H1 (cell line): ENCODE measurements at regions not wholly inside any gene's neighbourhood (a gene's known extent, or its start where the extent isn't known, plus 50 kb on each side); places are given as distances from the start of the nearest gene placed in this dataset.

Source experiments
- CTCF ChIA-PET: fragments of 300-600 bp; sonication (Branson Sonifier 250); formaldehyde crosslinking; loops from one replicate; lab custom pipeline; 2021; ENCODE audit not compliant: partially characterized antibody; lab: Charles Lee
- POLR2A ChIA-PET: fragments of 300-600 bp; sonication (Branson Sonifier 250); formaldehyde crosslinking; loops from one replicate; lab custom pipeline; 2021; ENCODE audit warnings: inconsistent platforms; ENCODE audit not compliant: partially characterized antibody; lab: Charles Lee
- DNase-seq, 2 experiments: peaks; one replicate each; pipeline versions ENCODE4 v3.0.0 to v3.0.0-alpha.2; 2010 to 2022; ENCODE audit warnings: low spot score in 2 of 2, low read depth in 1 of 2, mixed read lengths in 1 of 2
- FAIRE-seq: peaks from 2 replicates; lab custom pipeline; 2011; peaks lifted over from hg19 to GRCh38; lab: Jason Lieb, UNC
- H2AFZ ChIP-seq: 2 replicates; pipeline ENCODE4 v1.8.1; 2012; ENCODE audit warnings: low read length, inconsistent platforms
- H2AK5ac ChIP-seq: 2 replicates; pipeline ENCODE4 v1.6.1; 2013; ENCODE audit warnings: low read depth, low read length
- H2BK120ac ChIP-seq: replicated peaks from 2 replicates; pipeline ENCODE3; 2013; ENCODE audit warnings: low read depth, low read length, inconsistent platforms
- H2BK12ac ChIP-seq: 2 replicates; pipeline ENCODE4 v1.6.1; 2013; ENCODE audit warnings: low read depth, low read length
- H2BK15ac ChIP-seq: 2 replicates; pipeline ENCODE4 v1.6.1; 2013; ENCODE audit warnings: low read length
- H2BK20ac ChIP-seq: 2 replicates; pipeline ENCODE4 v1.6.1; 2013; ENCODE audit warnings: low read length
- H2BK5ac ChIP-seq: 2 replicates; pipeline ENCODE4 v1.6.1; 2013; ENCODE audit warnings: low read depth, low read length
- H3K14ac ChIP-seq: 2 replicates; pipeline ENCODE4 v1.6.1; 2013; ENCODE audit warnings: inconsistent platforms; ENCODE audit not compliant: insufficient read length
- H3K18ac ChIP-seq: 2 replicates; pipeline ENCODE4 v1.6.1; 2013; ENCODE audit warnings: low read length; ENCODE audit errors: extremely low read depth
- H3K23ac ChIP-seq: 2 replicates; pipeline ENCODE4 v1.6.1; 2013; ENCODE audit warnings: inconsistent platforms; ENCODE audit not compliant: insufficient read length
- H3K23me2 ChIP-seq: 2 replicates; pipeline ENCODE4 v1.6.1; 2013; ENCODE audit warnings: low read depth, low read length
- H3K27ac ChIP-seq: 2 replicates; pipeline ENCODE4 v1.6.1; 2011; ENCODE audit warnings: low read depth, low read length, inconsistent platforms
- H3K27me3 ChIP-seq, 4 experiments: replicated peaks in 1 of 4; 1 replicate in 1 of 4; 2 replicates in 3 of 4; pipeline versions ENCODE4 v1.6.1 to v1.8.1; 2011 to 2013; ENCODE audit warnings: low read length in 3 of 4, mild to moderate bottlenecking in 3 of 4, inconsistent platforms in 2 of 4, mixed read lengths in 2 of 4, moderate library complexity in 1 of 4; ENCODE audit not compliant: control insufficient read depth in 3 of 4, insufficient read depth in 3 of 4; ENCODE audit errors: extremely low read depth in 1 of 4
- H3K36me3 ChIP-seq, 4 experiments: 2 replicates each; pipeline versions ENCODE4 v1.6.1 to v1.8.1; 2011 to 2013; ENCODE audit warnings: mild to moderate bottlenecking in 4 of 4, low read length in 3 of 4, moderate library complexity in 2 of 4, control low read depth in 1 of 4, inconsistent platforms in 1 of 4; ENCODE audit not compliant: insufficient read depth in 4 of 4, control insufficient read depth in 2 of 4
- H3K4ac ChIP-seq: replicated peaks from 2 replicates; pipeline ENCODE3; 2013; ENCODE audit warnings: low read length, low read depth, mixed read lengths, inconsistent platforms; ENCODE audit not compliant: insufficient read length
- H3K4me1 ChIP-seq, 4 experiments: replicated peaks in 1 of 4; 1 replicate in 1 of 4; 2 replicates in 3 of 4; pipeline versions ENCODE4 v1.6.1 to v1.8.1; 2011 to 2013; ENCODE audit warnings: low read length in 3 of 4, inconsistent platforms in 2 of 4, mixed read lengths in 1 of 4; ENCODE audit not compliant: insufficient read depth in 4 of 4, control insufficient read depth in 3 of 4
- H3K4me2 ChIP-seq, 2 experiments: 2 replicates each; pipeline versions ENCODE4 v1.6.1 to v1.8.1; 2011 to 2013; ENCODE audit warnings: low read depth in 2 of 2, low read length in 2 of 2, control low read depth in 1 of 2, inconsistent platforms in 1 of 2, mild to moderate bottlenecking in 1 of 2; ENCODE audit not compliant: insufficient read depth in 1 of 2
- H3K4me3 ChIP-seq, 4 experiments: fragments of 200-600, 300-600 bp in 1 of 4; sonication (generic), shearing (Covaris generic), sonication (Bioruptor Twin) in 1 of 4; 2 replicates each; pipeline versions ENCODE4 v1.5.1 to v1.8.1; 2011 to 2016; ENCODE audit warnings: low read length in 4 of 4, low read depth in 3 of 4, control low read depth in 2 of 4, inconsistent platforms in 2 of 4, mild to moderate bottlenecking in 2 of 4, mixed read lengths in 1 of 4, moderate library complexity in 1 of 4; ENCODE audit not compliant: insufficient read depth in 2 of 4; ENCODE audit errors: extremely low read depth in 1 of 4
- H3K56ac ChIP-seq: replicated peaks from 2 replicates; pipeline ENCODE3; 2013; ENCODE audit warnings: low read depth, mild to moderate bottlenecking, mixed read lengths, low read length, inconsistent platforms; ENCODE audit not compliant: insufficient read length
- H3K79me1 ChIP-seq: 2 replicates; pipeline ENCODE4 v1.6.1; 2013; ENCODE audit warnings: low read depth, low read length, control low read depth
- H3K79me2 ChIP-seq, 2 experiments: 2 replicates each; pipeline versions ENCODE4 v1.6.1 to v1.8.1; 2012 to 2013; ENCODE audit warnings: low read length in 2 of 2, mild to moderate bottlenecking in 2 of 2, inconsistent platforms in 1 of 2; ENCODE audit not compliant: insufficient read depth in 2 of 2, control insufficient read depth in 1 of 2
- H3K9ac ChIP-seq, 4 experiments: replicated peaks in 1 of 4; 1 replicate in 1 of 4; 2 replicates in 3 of 4; pipeline versions ENCODE4 v1.6.1 to v1.8.1; 2011 to 2013; ENCODE audit warnings: low read depth in 3 of 4, low read length in 3 of 4, control low read depth in 2 of 4, mild to moderate bottlenecking in 2 of 4, moderate library complexity in 2 of 4, inconsistent platforms in 1 of 4; ENCODE audit errors: extremely low read depth in 1 of 4
- H3K9me3 ChIP-seq, 2 experiments: 2 replicates each; pipeline versions ENCODE4 v1.6.1 to v1.8.1; 2012 to 2013; ENCODE audit warnings: mild to moderate bottlenecking in 2 of 2, moderate library complexity in 2 of 2, control low read depth in 1 of 2, inconsistent platforms in 1 of 2, low read depth in 1 of 2, low read length in 1 of 2, mixed read lengths in 1 of 2; ENCODE audit not compliant: insufficient read depth in 2 of 2
- H4K20me1 ChIP-seq, 2 experiments: replicated peaks in 1 of 2; 2 replicates each; pipeline versions ENCODE3 to v1.8.1; 2011 to 2013; ENCODE audit warnings: inconsistent platforms in 2 of 2, low read length in 2 of 2, mild to moderate bottlenecking in 1 of 2; ENCODE audit not compliant: insufficient read depth in 2 of 2, control insufficient read depth in 1 of 2
- H4K5ac ChIP-seq: 2 replicates; pipeline ENCODE4 v1.6.1; 2013; ENCODE audit warnings: low read length, low read depth, mixed read lengths, inconsistent platforms; ENCODE audit not compliant: insufficient read length
- H4K8ac ChIP-seq: 2 replicates; pipeline ENCODE4 v1.8.0; 2013; ENCODE audit warnings: mild to moderate bottlenecking, moderate library complexity, low read length, inconsistent platforms; ENCODE audit not compliant: insufficient read depth; ENCODE audit errors: extremely low read depth
- H4K91ac ChIP-seq: replicated peaks from 2 replicates; pipeline ENCODE3; 2013; ENCODE audit warnings: low read length, mixed read lengths, inconsistent platforms; ENCODE audit not compliant: insufficient read length
- ASH2L ChIP-seq: fragments of 200-600, 300-600 bp; sonication (generic); IDR thresholded peaks from one replicate; pipeline ENCODE4 v1.7.1; 2017; ENCODE audit warnings: low read length
- BCL11A ChIP-seq, 2 experiments: IDR thresholded peaks; one replicate each; pipeline ENCODE4 v1.6.1; 2011; ENCODE audit warnings: low read depth in 2 of 2, low read length in 2 of 2, mild to moderate bottlenecking in 2 of 2
- CREB1 ChIP-seq: IDR thresholded peaks from 2 replicates; pipeline ENCODE4 v1.6.1; 2012; ENCODE audit warnings: inconsistent platforms
- EZH2 ChIP-seq: fragments of 200-600 bp; sonication (generic); IDR thresholded peaks from 2 replicates; pipeline ENCODE4 v1.7.1; 2012; ENCODE audit warnings: low read depth, mild to moderate bottlenecking, moderate library complexity, low read length, inconsistent platforms; ENCODE audit not compliant: severe bottlenecking
- HDAC6 ChIP-seq: IDR thresholded peaks from one replicate; pipeline ENCODE4 v1.7.1; 2012; ENCODE audit warnings: low read depth, mild to moderate bottlenecking, inconsistent platforms, low read length, moderate library complexity
- KDM4A ChIP-seq: IDR thresholded peaks from one replicate; pipeline ENCODE4 v1.7.1; 2012; ENCODE audit warnings: low read depth, mild to moderate bottlenecking, moderate library complexity, low read length, inconsistent platforms; ENCODE audit not compliant: severe bottlenecking
- KDM5A ChIP-seq: fragments of 200-600 bp; IDR thresholded peaks from 2 replicates; pipeline ENCODE4 v1.7.1; 2012; ENCODE audit warnings: mild to moderate bottlenecking, low read length, inconsistent platforms, mixed read lengths
- RAD21 ChIP-seq, 2 experiments: IDR thresholded peaks in 1 of 2; conservative IDR thresholded peaks in 1 of 2; 2 replicates each; pipeline ENCODE4 v1.6.1; 2011; ENCODE audit warnings: low read depth in 2 of 2, low read length in 2 of 2, improper control_type of control experiment in 1 of 2, inconsistent platforms in 1 of 2, mild to moderate bottlenecking in 1 of 2, moderate library complexity in 1 of 2
- SAP30 ChIP-seq: fragments of 300-600 bp; sonication (generic); IDR thresholded peaks from 2 replicates; pipeline ENCODE4 v1.7.1; 2012; ENCODE audit warnings: low read length, moderate library complexity, mild to moderate bottlenecking, inconsistent platforms; ENCODE audit not compliant: insufficient read depth, insufficient replicate concordance
- SIRT6 ChIP-seq: IDR thresholded peaks from one replicate; pipeline ENCODE4 v1.7.1; 2012; ENCODE audit warnings: low read length, inconsistent platforms
- SP1 ChIP-seq: IDR thresholded peaks from 2 replicates; pipeline ENCODE4 v1.6.1; 2011; ENCODE audit warnings: low read depth, low read length
- TAF1 ChIP-seq: IDR thresholded peaks from 2 replicates; pipeline ENCODE4 v1.6.1; 2011; ENCODE audit warnings: mild to moderate bottlenecking, low read depth, low read length
- WGBS, 2 experiments: shearing (Covaris generic) in 1 of 2; methylation state at CpG; one replicate each; pipeline versions ENCODE4 v1.1.6 to v1.1.7; 2013 to 2015; ENCODE audit warnings: low lambda C conversion rate in 2 of 2, mixed read lengths in 2 of 2, inconsistent platforms in 1 of 2, low coverage in 1 of 2, missing lambda C conversion rate in 1 of 2; ENCODE audit not compliant: insufficient replicate concordance in 2 of 2, insufficient coverage in 1 of 2, insufficient read length in 1 of 2; ENCODE audit errors: extremely low coverage in 1 of 2, missing lambda C conversion rate in 1 of 2; 5-methylcytosine and 5-hydroxymethylcytosine counted together
- TF ChIP-seq, protein P1 (sequence below): IDR thresholded peaks from 2 replicates; pipeline ENCODE4 v1.6.1; 2012; ENCODE audit warnings: low read length, inconsistent platforms

DNA sequence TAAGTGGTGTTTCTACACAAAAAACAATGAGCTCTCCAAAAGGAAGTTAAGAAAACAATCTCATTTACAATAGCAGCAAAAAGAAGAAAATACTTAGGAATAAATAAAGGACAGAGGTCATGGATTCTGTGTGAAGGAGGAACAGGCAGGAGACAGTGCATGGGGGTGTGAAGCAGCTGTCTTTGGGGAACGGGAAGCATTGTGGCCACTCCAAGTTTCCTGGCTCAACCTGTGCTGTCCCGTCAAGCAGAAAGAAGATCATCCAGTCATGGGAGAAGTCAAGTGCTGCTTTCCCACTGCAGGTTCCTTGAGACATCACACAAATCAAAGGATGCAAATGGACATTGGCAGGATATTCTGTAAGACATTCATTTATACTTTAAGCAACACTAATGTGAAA is 66.1 kb upstream of the MAML3 start:
- H2BK120ac ChIP-seq, result no peak overlapping the region
- no peaks in the 10 kb centered on the region for H3K23me2 ChIP-seq
- no peaks in the 10 kb centered on the region for H3K79me1 ChIP-seq
- H3K18ac ChIP-seq, result no peak overlapping the region
- no peak overlapping the region for H3K9ac ChIP-seq
- no peak for FAIRE-seq
- no peaks in the 10 kb centered on the region for H4K20me1 ChIP-seq
- H2BK12ac ChIP-seq, result peak overlapping the region; percentile 41; the same call in 1 of the 2 replicates
- H3K14ac ChIP-seq, result no peak overlapping the region
- peak in 1 of 2 experiments; percentile 38 for DNase-seq
- no peak overlapping the region for H3K27ac ChIP-seq
- no peak overlapping the region; the same call in 1 of the 2 replicates for H2BK5ac ChIP-seq
- H2AFZ ChIP-seq, result no peak overlapping the region
- WGBS, 2 experiments, result 84% methylated on average over 2 of the region's 2 CpGs; no CpG with 5 or more reads in 1 of the 2 experiments
- no peaks in the 10 kb centered on the region for H3K36me3 ChIP-seq
- H2BK15ac ChIP-seq, result no peak overlapping the region
- no peaks in the 10 kb centered on the region for H3K79me2 ChIP-seq
- ChIA-PET POLR2A (interaction anchor here (0.6 to 1.0 kb wide), 2 partner anchors 18 to 1523 kb away, joined by 4 to 5 read pairs; no protein-coding TSS in a partner anchor), CTCF (interaction anchor here (1.3 to 1.9 kb wide), 2 partner anchors 15 to 206 kb away, joined by 4 to 5 read pairs; no protein-coding TSS in a partner anchor)
- H3K27me3 ChIP-seq, result no peaks in the 10 kb centered on the region
- no peak overlapping the region for H4K91ac ChIP-seq
- no peak overlapping the region for H4K5ac ChIP-seq
- no peak overlapping the region for H4K8ac ChIP-seq
- H3K4me3 ChIP-seq, result no peak overlapping the region
- H2BK20ac ChIP-seq, result no peak overlapping the region
- no peak overlapping the region for H3K23ac ChIP-seq
- peaks cover 0 to 10% (median 3%) of the 10 kb centered on the region in 4 experiments; a peak in 3 of 7 replicates for H3K4me1 ChIP-seq
- H3K56ac ChIP-seq, result no peak overlapping the region
- no peaks in the 10 kb centered on the region for H3K9me3 ChIP-seq
- H3K4ac ChIP-seq, result no peak overlapping the region
- H2AK5ac ChIP-seq, result no peak overlapping the region
- no peak overlapping the region for H3K4me2 ChIP-seq
- TF ChIP-seq, protein P1, sequence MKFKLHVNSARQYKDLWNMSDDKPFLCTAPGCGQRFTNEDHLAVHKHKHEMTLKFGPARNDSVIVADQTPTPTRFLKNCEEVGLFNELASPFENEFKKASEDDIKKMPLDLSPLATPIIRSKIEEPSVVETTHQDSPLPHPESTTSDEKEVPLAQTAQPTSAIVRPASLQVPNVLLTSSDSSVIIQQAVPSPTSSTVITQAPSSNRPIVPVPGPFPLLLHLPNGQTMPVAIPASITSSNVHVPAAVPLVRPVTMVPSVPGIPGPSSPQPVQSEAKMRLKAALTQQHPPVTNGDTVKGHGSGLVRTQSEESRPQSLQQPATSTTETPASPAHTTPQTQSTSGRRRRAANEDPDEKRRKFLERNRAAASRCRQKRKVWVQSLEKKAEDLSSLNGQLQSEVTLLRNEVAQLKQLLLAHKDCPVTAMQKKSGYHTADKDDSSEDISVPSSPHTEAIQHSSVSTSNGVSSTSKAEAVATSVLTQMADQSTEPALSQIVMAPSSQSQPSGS, result no peak
- TF ChIP-seq SIRT6, result no peak
- TF ChIP-seq CREB1, result no peak
- TF ChIP-seq SAP30, result no peak
- TF ChIP-seq RAD21 (IDR thresholded peaks at IDR 0.05 in 1 of 2, conservative IDR thresholded peaks at IDR 0.05 in 1 of 2; ENCODE audit: low read depth in 2 of 2, low read length in 2 of 2), result no peak
- TF ChIP-seq KDM5A, result no peak
- no peak for TF ChIP-seq TAF1
- no peak for TF ChIP-seq SP1
- TF ChIP-seq KDM4A, result no peak
- no peak for TF ChIP-seq BCL11A (IDR thresholded peaks at IDR 0.05; ENCODE audit: low read depth in 2 of 2, low read length in 2 of 2)
- no peak for TF ChIP-seq HDAC6
- TF ChIP-seq EZH2, result no peak
- no peak for TF ChIP-seq ASH2L
